ENCODE measurements at regions not wholly inside any gene's neighbourhood (a gene's known extent, or its start where the extent isn't known, plus 50 kb on each side); places are given as distances from the start of the nearest gene placed in this dataset.

DNA sequence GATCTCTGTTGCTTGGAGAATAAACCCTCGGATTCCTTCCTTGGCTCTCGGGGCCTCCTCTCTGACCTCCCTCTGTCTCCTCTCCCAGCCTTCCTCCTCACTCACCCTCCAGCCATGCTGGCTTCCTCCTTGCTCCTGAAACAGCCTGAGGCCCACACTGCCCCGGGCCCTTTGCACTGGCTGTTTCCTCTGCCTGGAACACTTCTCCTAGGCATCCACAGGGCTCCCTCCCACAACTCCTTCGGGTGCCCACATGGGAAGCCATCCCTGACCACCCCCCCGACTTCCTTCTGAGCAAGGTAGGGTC, 87.7 kb downstream of the CEBPB start:
- WGBS (ENCODE audit: insufficient coverage, low coverage, missing lambda C conversion rate), result 38% methylated on average over 5 of the region's 5 CpGs
- POLR2A ChIA-PET, result no interaction called here
- FAIRE-seq, result no peak
- Histone ChIP-seq H3K4me1 (replicated peaks in 1 of 2; ENCODE audit: control insufficient read depth in 2 of 2, insufficient read depth in 2 of 2, low read length in 2 of 2) (peaks cover 35 to 51% of the 10 kb centered on the region in 2 experiments), H3K9me1 (ENCODE audit: control insufficient read depth, insufficient read depth, low read length) (peaks cover 3% of the 10 kb centered on the region), H3K27me3 (ENCODE audit: control insufficient read depth in 2 of 2, insufficient read depth in 2 of 2, low read length in 2 of 2) (no peaks in the 10 kb centered on the region), H3K9me3 (replicated peaks; ENCODE audit: control insufficient read depth, insufficient read depth, low read depth, low read length) (no peaks in the 10 kb centered on the region), H3K4me2 (ENCODE audit: insufficient read depth, low read length) (no peak overlapping the region), H3K79me2 (ENCODE audit: control insufficient read depth, insufficient read depth, low read length) (no peaks in the 10 kb centered on the region), H3K36me3 (ENCODE audit: control insufficient read depth, insufficient read depth, low read length) (no peaks in the 10 kb centered on the region; the same call in 2 of the 3 replicates), H2AFZ (ENCODE audit: low read depth, low read length) (peak overlapping the region; percentile 84), H3K9ac (ENCODE audit: insufficient read depth in 1 of 2, low read depth in 2 of 2, low read length in 2 of 2) (peak overlapping the region in 1 of 2 experiments; percentile 87; a peak in 2 of 4 replicates), H4K20me1 (replicated peaks; ENCODE audit: control insufficient read depth, insufficient read depth, low read length) (no peaks in the 10 kb centered on the region), H3K27ac (ENCODE audit: extremely low read depth, low read depth, low read length) (no peak overlapping the region; the same call in 2 of the 3 replicates), H3K4me3 (no peak overlapping the region)
- in situ Hi-C loops (cut with MboI), result no loop called here
- CTCF ChIA-PET (ENCODE audit: low intra/inter-chr PET ratio), result no interaction called here
- ATAC-seq, result no peak
- no TSS peak for BruUV-seq (replicated peaks)
- intact Hi-C loops (cut with micrococcal nuclease), result loop anchor here (2.0 to 5.0 kb wide), 2 partner anchors 66 to 184 kb away; no protein-coding TSS in a partner anchor
- DNase-seq (ENCODE audit: extremely low read depth in 1 of 4, low spot score in 3 of 4), result no peak
- TF ChIP-seq, protein P1, sequence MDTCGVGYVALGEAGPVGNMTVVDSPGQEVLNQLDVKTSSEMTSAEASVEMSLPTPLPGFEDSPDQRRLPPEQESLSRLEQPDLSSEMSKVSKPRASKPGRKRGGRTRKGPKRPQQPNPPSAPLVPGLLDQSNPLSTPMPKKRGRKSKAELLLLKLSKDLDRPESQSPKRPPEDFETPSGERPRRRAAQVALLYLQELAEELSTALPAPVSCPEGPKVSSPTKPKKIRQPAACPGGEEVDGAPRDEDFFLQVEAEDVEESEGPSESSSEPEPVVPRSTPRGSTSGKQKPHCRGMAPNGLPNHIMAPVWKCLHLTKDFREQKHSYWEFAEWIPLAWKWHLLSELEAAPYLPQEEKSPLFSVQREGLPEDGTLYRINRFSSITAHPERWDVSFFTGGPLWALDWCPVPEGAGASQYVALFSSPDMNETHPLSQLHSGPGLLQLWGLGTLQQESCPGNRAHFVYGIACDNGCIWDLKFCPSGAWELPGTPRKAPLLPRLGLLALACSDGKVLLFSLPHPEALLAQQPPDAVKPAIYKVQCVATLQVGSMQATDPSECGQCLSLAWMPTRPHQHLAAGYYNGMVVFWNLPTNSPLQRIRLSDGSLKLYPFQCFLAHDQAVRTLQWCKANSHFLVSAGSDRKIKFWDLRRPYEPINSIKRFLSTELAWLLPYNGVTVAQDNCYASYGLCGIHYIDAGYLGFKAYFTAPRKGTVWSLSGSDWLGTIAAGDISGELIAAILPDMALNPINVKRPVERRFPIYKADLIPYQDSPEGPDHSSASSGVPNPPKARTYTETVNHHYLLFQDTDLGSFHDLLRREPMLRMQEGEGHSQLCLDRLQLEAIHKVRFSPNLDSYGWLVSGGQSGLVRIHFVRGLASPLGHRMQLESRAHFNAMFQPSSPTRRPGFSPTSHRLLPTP (IDR thresholded peaks at IDR 0.05; ENCODE audit: borderline replicate concordance, extremely low read depth, insufficient read length), result no peak
- TF ChIP-seq, protein P2, sequence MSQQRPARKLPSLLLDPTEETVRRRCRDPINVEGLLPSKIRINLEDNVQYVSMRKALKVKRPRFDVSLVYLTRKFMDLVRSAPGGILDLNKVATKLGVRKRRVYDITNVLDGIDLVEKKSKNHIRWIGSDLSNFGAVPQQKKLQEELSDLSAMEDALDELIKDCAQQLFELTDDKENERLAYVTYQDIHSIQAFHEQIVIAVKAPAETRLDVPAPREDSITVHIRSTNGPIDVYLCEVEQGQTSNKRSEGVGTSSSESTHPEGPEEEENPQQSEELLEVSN (IDR thresholded peaks at IDR 0.05; ENCODE audit: borderline replicate concordance in 1 of 2, extremely low read depth in 1 of 2, insufficient read depth in 1 of 2, insufficient read length in 1 of 2, low read depth in 1 of 2, low read length in 1 of 2, poor library complexity in 1 of 2, severe bottlenecking in 1 of 2), result no peak
- TF ChIP-seq SNRNP70 (optimal IDR thresholded peaks at IDR 0.05; ENCODE audit: low read depth, low read length) (no peak), NR2C1 (IDR thresholded peaks at IDR 0.05) (no peak), NR2C1 (tag; IDR thresholded peaks at IDR 0.05) (no peak), SETDB1 (IDR thresholded peaks at IDR 0.05; ENCODE audit: low read length) (no peak), ARNT (IDR thresholded peaks at IDR 0.05) (no peak), PML (IDR thresholded peaks at IDR 0.05; ENCODE audit: low read length) (no peak), SMARCA5 (IDR thresholded peaks at IDR 0.05) (peak; percentile 46; the same call in 1 of the 2 replicates), TRIM24 (IDR thresholded peaks at IDR 0.05) (no peak)
- TF ChIP-seq, protein P3, sequence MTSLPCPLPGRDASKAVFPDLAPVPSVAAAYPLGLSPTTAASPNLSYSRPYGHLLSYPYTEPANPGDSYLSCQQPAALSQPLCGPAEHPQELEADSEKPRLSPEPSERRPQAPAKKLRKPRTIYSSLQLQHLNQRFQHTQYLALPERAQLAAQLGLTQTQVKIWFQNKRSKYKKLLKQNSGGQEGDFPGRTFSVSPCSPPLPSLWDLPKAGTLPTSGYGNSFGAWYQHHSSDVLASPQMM (CRISPR knock-in tag; IDR thresholded peaks at IDR 0.05), result no peak
- TF ChIP-seq, protein P4, sequence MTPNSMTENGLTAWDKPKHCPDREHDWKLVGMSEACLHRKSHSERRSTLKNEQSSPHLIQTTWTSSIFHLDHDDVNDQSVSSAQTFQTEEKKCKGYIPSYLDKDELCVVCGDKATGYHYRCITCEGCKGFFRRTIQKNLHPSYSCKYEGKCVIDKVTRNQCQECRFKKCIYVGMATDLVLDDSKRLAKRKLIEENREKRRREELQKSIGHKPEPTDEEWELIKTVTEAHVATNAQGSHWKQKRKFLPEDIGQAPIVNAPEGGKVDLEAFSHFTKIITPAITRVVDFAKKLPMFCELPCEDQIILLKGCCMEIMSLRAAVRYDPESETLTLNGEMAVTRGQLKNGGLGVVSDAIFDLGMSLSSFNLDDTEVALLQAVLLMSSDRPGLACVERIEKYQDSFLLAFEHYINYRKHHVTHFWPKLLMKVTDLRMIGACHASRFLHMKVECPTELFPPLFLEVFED (CRISPR knock-in tag; conservative IDR thresholded peaks at IDR 0.05), result no peak
- TF ChIP-seq, protein P5, sequence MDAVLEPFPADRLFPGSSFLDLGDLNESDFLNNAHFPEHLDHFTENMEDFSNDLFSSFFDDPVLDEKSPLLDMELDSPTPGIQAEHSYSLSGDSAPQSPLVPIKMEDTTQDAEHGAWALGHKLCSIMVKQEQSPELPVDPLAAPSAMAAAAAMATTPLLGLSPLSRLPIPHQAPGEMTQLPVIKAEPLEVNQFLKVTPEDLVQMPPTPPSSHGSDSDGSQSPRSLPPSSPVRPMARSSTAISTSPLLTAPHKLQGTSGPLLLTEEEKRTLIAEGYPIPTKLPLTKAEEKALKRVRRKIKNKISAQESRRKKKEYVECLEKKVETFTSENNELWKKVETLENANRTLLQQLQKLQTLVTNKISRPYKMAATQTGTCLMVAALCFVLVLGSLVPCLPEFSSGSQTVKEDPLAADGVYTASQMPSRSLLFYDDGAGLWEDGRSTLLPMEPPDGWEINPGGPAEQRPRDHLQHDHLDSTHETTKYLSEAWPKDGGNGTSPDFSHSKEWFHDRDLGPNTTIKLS (IDR thresholded peaks at IDR 0.05; ENCODE audit: borderline replicate concordance, low read depth), result no peak
- TF ChIP-seq, protein P6, sequence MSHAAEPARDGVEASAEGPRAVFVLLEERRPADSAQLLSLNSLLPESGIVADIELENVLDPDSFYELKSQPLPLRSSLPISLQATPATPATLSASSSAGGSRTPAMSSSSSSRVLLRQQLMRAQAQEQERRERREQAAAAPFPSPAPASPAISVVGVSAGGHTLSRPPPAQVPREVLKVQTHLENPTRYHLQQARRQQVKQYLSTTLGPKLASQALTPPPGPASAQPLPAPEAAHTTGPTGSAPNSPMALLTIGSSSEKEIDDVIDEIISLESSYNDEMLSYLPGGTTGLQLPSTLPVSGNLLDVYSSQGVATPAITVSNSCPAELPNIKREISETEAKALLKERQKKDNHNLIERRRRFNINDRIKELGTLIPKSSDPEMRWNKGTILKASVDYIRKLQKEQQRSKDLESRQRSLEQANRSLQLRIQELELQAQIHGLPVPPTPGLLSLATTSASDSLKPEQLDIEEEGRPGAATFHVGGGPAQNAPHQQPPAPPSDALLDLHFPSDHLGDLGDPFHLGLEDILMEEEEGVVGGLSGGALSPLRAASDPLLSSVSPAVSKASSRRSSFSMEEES (CRISPR knock-in tag; IDR thresholded peaks at IDR 0.05), result no peak

Measured in K562 (cell line).